Central memory CD8-positive, alpha-beta T cell (primary cell): ENCODE measurements at regions not wholly inside any gene's neighbourhood (a gene's known extent, or its start where the extent isn't known, plus 50 kb on each side); places are given as distances from the start of the nearest gene placed in this dataset.
"Not testable (repeated sequence)": the region's sequence is repeated elsewhere in the genome, so short reads cannot be mapped to it uniquely, and the experiment has no call there.

Experiments used
- ATAC-seq: fragments of 150-1000 bp; cut with Tn5 transposase; replicated peaks from 2 replicates; pipeline ENCODE4 v1.10.0; 2022; ENCODE audit warnings: mild to moderate bottlenecking, moderate FRiP score, moderate number of reproducible peaks; ENCODE audit not compliant: poor library complexity, severe bottlenecking; ENCODE audit errors: extremely low read depth
- DNase-seq, 2 donors: peaks; one replicate each; pipeline ENCODE4 v3.0.0; 2021; ENCODE audit warnings: low spot score in 2 of 2
- H3K27ac Mint-ChIP-seq: one replicate; pipeline ENCODE4 v1.8.0; 2022; ENCODE audit warnings: low read depth, mild to moderate bottlenecking, moderate library complexity, mixed read lengths
- H3K27me3 Mint-ChIP-seq: one replicate; pipeline ENCODE4 v1.8.0; 2022; ENCODE audit warnings: mixed read lengths
- H3K36me3 Mint-ChIP-seq: one replicate; pipeline ENCODE4 v1.8.0; 2022; ENCODE audit warnings: mild to moderate bottlenecking, moderate library complexity, mixed read lengths; ENCODE audit not compliant: insufficient read depth
- H3K4me1 Mint-ChIP-seq: one replicate; pipeline ENCODE4 v1.8.0; 2022; ENCODE audit warnings: mixed read lengths
- H3K4me3 Mint-ChIP-seq: one replicate; pipeline ENCODE4 v1.8.0; 2022; ENCODE audit warnings: mild to moderate bottlenecking, moderate library complexity, mixed read lengths
- H3K9me3 Mint-ChIP-seq: one replicate; pipeline ENCODE4 v1.8.0; 2022; ENCODE audit warnings: mixed read lengths

GRCh38 chr6:121557146-121557940, 121.9 kb downstream of the GJA1 start:
- Mint-ChIP-seq H3K9me3 (peaks cover 5% of the 10 kb centered on the region), H3K4me1 (no peaks in the 10 kb centered on the region), H3K36me3 (no peaks in the 10 kb centered on the region), H3K4me3 (no peak overlapping the region), H3K27ac (no peak overlapping the region), H3K27me3 (no peaks in the 10 kb centered on the region)
- DNase-seq (no peak), ATAC-seq (no peak)

- ATAC-seq (no peak), DNase-seq (no peak)
- Mint-ChIP-seq H3K4me3 (no peak overlapping the region), H3K9me3 (peaks cover 5% of the 10 kb centered on the region), H3K36me3 (no peaks in the 10 kb centered on the region), H3K27me3 (no peaks in the 10 kb centered on the region), H3K4me1 (no peaks in the 10 kb centered on the region), H3K27ac (no peak overlapping the region)
These were observed 124.3 kb downstream of the GJA1 start for GRCh38 chr6:121559611-121560269.

- Mint-ChIP-seq H3K4me1 (no peaks in the 10 kb centered on the region), H3K27ac (no peak overlapping the region), H3K36me3 (no peaks in the 10 kb centered on the region), H3K4me3 (no peak overlapping the region), H3K9me3 (peaks cover 6% of the 10 kb centered on the region), H3K27me3 (no peaks in the 10 kb centered on the region)
- DNase-seq (no peak), ATAC-seq (no peak)
These were observed 125.0 kb downstream of the GJA1 start for GRCh38 chr6:121560476-121560875.

GRCh38 chr6:121563286-121563685, 127.8 kb downstream of the GJA1 start:
- no peak overlapping the region for H3K27ac Mint-ChIP-seq
- no peaks in the 10 kb centered on the region for H3K4me1 Mint-ChIP-seq
- no peak overlapping the region for H3K4me3 Mint-ChIP-seq
- ATAC-seq (no peak), DNase-seq (no peak)
- no peaks in the 10 kb centered on the region for H3K36me3 Mint-ChIP-seq
- H3K9me3 Mint-ChIP-seq, result peaks cover 6% of the 10 kb centered on the region
- no peaks in the 10 kb centered on the region for H3K27me3 Mint-ChIP-seq

GRCh38 chr6:121564529-121564928, 129.1 kb downstream of the GJA1 start:
- not testable (repeated sequence) for H3K27ac Mint-ChIP-seq, H3K4me3 Mint-ChIP-seq, H3K27me3 Mint-ChIP-seq, ATAC-seq, DNase-seq, H3K9me3 Mint-ChIP-seq, H3K4me1 Mint-ChIP-seq, H3K36me3 Mint-ChIP-seq

- H3K9me3 Mint-ChIP-seq, result peaks cover 7% of the 10 kb centered on the region
- no peaks in the 10 kb centered on the region for H3K36me3 Mint-ChIP-seq
- H3K27ac Mint-ChIP-seq, result no peak overlapping the region
- H3K27me3 Mint-ChIP-seq, result no peaks in the 10 kb centered on the region
- ATAC-seq (no peak), DNase-seq (no peak)
- no peak overlapping the region for H3K4me3 Mint-ChIP-seq
- no peaks in the 10 kb centered on the region for H3K4me1 Mint-ChIP-seq
These were observed 136.0 kb downstream of the GJA1 start for GRCh38 chr6:121571455-121571854.

GRCh38 chr6:121573481-121573880, 138.0 kb downstream of the GJA1 start:
- Mint-ChIP-seq H3K27me3 (no peaks in the 10 kb centered on the region), H3K27ac (no peak overlapping the region), H3K4me3 (no peak overlapping the region), H3K4me1 (no peaks in the 10 kb centered on the region), H3K9me3 (peaks cover 7% of the 10 kb centered on the region), H3K36me3 (no peaks in the 10 kb centered on the region)
- DNase-seq (no peak), ATAC-seq (no peak)

GRCh38 chr6:121578216-121578615, 142.8 kb downstream of the GJA1 start:
- H3K27me3 Mint-ChIP-seq, result no peaks in the 10 kb centered on the region
- peaks cover 5% of the 10 kb centered on the region for H3K9me3 Mint-ChIP-seq
- no peak for DNase-seq
- H3K4me3 Mint-ChIP-seq, result no peak overlapping the region
- H3K4me1 Mint-ChIP-seq, result no peaks in the 10 kb centered on the region
- ATAC-seq, result no peak
- H3K36me3 Mint-ChIP-seq, result no peaks in the 10 kb centered on the region
- H3K27ac Mint-ChIP-seq, result no peak overlapping the region

GRCh38 chr6:121579478-121579877, 144.0 kb downstream of the GJA1 start:
- Mint-ChIP-seq H3K4me1 (no peaks in the 10 kb centered on the region), H3K36me3 (no peaks in the 10 kb centered on the region), H3K9me3 (peaks cover 5% of the 10 kb centered on the region), H3K27ac (no peak overlapping the region), H3K4me3 (no peak overlapping the region), H3K27me3 (no peaks in the 10 kb centered on the region)
- ATAC-seq (no peak), DNase-seq (no peak)

- no peak for DNase-seq
- Mint-ChIP-seq H3K4me1 (no peaks in the 10 kb centered on the region), H3K36me3 (no peaks in the 10 kb centered on the region), H3K4me3 (no peak overlapping the region), H3K9me3 (peaks cover 5% of the 10 kb centered on the region), H3K27me3 (no peaks in the 10 kb centered on the region), H3K27ac (no peak overlapping the region)
- no peak for ATAC-seq
These were observed 145.9 kb downstream of the GJA1 start for GRCh38 chr6:121581327-121581726.

GRCh38 chr6:121582262-121582661, 146.8 kb downstream of the GJA1 start:
- H3K4me3 Mint-ChIP-seq, result no peak overlapping the region
- ATAC-seq (no peak), DNase-seq (no peak)
- peaks cover 5% of the 10 kb centered on the region for H3K9me3 Mint-ChIP-seq
- H3K36me3 Mint-ChIP-seq, result no peaks in the 10 kb centered on the region
- H3K4me1 Mint-ChIP-seq, result no peaks in the 10 kb centered on the region
- H3K27ac Mint-ChIP-seq, result no peak overlapping the region
- H3K27me3 Mint-ChIP-seq, result no peaks in the 10 kb centered on the region

GRCh38 chr6:121584586-121585369, 149.3 kb downstream of the GJA1 start:
- ATAC-seq (no peak), DNase-seq (no peak)
- H3K27me3 Mint-ChIP-seq, result no peaks in the 10 kb centered on the region
- no peaks in the 10 kb centered on the region for H3K4me1 Mint-ChIP-seq
- H3K36me3 Mint-ChIP-seq, result no peaks in the 10 kb centered on the region
- H3K27ac Mint-ChIP-seq, result no peak overlapping the region
- no peak overlapping the region for H3K4me3 Mint-ChIP-seq
- H3K9me3 Mint-ChIP-seq, result no peaks in the 10 kb centered on the region

- Mint-ChIP-seq H3K36me3 (no peaks in the 10 kb centered on the region), H3K4me3 (no peak overlapping the region), H3K9me3 (peaks cover 11% of the 10 kb centered on the region), H3K27ac (no peak overlapping the region), H3K27me3 (no peaks in the 10 kb centered on the region), H3K4me1 (no peaks in the 10 kb centered on the region)
- ATAC-seq (no peak), DNase-seq (no peak)
These were observed 155.0 kb downstream of the GJA1 start for GRCh38 chr6:121590438-121590837.
